NCI-H510A treated with DMSO at 0.1 percent for 48 hours (cell line): ENCODE measurements at regions not wholly inside any gene's neighbourhood (a gene's known extent, or its start where the extent isn't known, plus 50 kb on each side); places are given as distances from the start of the nearest gene placed in this dataset.

Source experiments
- DNase-seq: peaks from one replicate; lab custom pipeline; 2025; lab: John Stamatoyannopoulos, UW

GRCh38 chr3:30114918-30115317, 491.5 kb upstream of the TGFBR2 start:
- DNase-seq = no peak

DNA sequence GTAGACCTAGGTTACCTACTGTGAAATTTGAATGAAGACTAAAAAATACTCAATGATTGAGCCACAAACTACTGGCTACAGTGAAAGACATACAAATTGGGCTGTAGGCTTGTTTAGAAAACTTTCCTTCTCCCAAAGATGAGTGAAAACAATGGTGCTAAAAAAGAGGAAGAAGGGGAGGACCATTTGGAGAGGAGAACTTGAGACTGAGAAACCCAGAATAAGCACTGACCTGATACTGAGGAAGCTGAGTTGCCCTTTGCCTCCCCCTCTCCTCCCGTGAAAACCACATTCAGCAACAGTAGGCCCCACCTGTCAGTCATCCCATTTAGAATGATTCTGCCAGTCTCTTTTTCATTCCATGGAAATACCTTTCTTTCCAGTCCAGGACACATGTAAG, 484.0 kb upstream of the TGFBR2 start:
- DNase-seq = no peak

GRCh38 chr3:30123224-30123623, 483.2 kb upstream of the TGFBR2 start:
- no peak for DNase-seq

DNA sequence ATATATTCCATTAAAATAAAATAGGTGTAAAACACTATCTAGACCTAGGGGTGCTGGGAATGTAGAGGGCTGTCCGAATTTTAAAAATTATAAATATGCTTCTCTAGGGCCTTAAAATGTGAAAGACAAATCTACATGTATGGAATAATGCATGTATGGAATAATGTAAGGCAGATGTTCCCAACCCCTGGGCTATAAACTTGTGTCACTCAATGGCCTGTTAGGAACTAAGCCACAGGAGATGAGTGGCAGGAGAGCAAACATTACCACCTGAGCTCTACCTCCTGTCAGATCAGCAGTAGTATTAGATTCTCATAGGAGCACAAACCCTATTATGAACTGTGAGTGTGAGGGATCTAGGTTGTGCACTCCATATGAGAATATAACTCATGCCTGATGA, 482.6 kb upstream of the TGFBR2 start:
- DNase-seq = peak; percentile 35

DNA sequence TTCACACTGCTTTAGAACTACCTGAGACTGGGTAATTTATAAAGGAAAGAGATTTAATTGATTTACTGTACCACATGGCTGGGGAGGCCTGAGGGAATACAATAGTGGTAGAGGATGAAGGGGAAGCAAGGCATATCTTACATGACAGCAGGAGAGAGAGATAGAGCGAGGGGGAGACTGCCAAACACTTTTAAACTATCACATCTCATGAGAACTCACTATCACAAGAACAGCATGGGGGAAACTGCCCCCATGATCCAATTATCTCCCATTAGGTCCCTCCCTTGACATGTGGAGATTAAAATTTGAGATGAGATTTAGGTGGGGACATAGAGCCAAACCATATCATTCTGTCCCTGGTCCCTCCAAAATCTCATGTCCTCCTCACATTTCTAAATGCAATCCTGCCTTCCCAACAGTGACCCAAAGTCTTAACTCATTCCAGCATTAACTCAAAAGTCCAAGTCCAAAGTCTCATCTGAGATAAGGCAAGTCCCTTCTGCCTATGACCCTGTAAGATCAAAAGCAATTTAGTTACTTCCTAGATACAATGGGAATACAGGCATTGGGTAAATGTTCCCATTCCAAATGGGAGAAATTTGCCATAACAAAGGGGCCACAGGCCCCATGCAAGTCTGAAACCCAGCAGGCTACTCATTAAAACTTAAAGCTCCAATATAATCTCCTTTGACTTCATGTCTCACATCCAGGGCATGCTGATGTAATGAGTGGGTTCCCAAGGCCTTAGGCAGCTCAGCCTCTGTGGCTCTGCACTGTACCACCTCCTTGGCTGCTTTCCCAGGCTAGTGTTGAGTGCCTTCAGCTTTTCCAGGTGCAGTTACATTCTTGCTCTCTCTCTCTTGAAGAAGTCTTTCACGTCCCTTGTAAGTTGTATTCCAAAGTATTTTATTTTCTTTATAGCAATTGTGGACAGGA, 481.7 kb upstream of the TGFBR2 start:
- no peak for DNase-seq

GRCh38 chr3:30129765-30130164, 476.6 kb upstream of the TGFBR2 start:
- no peak for DNase-seq

DNA sequence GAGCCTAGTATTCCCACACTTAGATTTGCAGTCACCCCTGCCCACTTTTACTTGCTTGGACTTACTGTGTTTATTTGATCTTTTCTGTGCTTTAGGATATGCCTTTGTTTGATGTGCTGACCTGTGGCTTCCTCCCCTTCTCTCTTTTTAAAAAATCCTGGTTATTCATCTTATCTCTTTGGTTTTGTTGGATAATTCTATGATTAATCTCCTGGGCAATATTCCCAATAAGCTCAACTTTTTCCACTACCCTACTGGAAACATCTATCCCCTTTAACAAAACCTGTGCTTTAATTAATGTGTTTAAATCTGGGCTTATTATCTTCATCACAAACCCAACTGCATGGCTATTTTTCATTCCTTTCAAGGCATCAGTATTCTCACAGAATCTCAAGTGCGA, 476.0 kb upstream of the TGFBR2 start:
- DNase-seq = no peak

DNA sequence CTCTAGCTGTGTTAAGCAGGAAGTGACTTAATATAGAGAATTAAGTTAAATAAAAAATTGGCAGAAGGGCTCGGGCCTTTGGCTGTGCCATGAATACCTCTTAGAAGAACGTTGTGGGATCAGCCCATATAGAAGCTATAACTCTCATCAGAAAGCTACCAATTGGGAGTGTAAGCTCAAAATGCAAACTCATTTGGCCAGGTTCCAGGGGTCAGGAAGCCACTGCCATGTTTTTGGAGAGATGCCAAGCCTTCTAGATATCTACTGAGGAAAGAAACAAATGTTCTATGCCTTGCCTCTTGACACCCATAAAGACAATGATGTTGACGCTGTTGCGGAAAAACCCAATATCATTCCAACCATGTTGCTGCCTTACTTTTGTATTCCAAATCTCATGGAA, 475.2 kb upstream of the TGFBR2 start:
- DNase-seq = no peak

GRCh38 chr3:30135190-30135589, 471.2 kb upstream of the TGFBR2 start:
- DNase-seq = no peak

GRCh38 chr3:30139283-30139682, 467.1 kb upstream of the TGFBR2 start:
- DNase-seq = no peak

DNA sequence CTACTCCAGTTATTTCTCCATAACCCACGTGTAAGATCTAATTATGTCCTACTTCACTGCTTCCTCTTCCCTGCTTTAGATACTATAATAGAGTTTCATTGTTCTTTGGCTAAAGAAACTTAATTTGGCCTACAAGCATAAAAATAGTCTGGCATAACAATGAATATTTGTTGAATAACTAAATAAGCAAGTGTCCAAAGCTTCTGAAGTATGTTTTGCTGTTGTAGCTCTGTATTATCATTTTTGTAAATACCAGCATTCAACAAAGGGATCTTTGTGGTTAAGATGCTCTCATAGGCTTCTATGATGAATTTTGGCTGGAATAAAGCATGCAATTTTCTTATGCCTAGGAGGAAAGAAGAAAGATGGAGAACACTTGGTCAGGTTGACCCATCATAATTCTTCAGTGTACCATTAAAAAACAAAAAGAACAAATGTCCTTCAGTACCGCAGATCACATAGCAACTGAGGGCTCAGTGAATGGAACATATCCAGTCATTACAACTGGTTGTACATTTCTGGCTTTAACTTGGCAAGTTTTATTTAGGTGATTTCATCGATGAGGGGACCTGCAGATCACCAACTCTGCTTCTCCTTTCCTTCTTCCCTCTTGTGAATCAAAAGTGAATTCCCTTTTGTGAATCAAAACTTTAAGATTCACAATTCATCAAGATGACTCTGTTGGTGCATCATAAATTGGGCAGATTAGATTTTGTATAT, 465.9 kb upstream of the TGFBR2 start:
- no peak for DNase-seq

DNA sequence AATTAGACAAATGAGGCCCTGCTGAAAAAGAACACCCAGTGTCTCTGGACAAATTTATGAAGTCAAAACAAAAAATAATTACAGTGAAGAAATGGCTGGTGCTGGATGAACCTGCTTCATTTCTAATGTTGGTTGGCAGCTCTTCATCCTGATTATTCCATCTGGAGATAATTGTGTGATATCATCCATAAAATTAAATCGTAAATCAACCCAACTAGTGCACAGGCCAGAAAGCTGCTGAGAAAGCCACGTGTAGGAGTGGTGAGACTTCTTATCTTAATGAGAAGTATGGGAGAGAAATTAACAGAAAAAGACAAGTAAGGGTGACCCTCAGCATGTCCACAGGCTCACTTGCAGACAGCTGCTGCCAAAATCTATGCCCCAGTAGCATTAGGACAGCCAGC, 465.2 kb upstream of the TGFBR2 start:
- DNase-seq = no peak

DNA sequence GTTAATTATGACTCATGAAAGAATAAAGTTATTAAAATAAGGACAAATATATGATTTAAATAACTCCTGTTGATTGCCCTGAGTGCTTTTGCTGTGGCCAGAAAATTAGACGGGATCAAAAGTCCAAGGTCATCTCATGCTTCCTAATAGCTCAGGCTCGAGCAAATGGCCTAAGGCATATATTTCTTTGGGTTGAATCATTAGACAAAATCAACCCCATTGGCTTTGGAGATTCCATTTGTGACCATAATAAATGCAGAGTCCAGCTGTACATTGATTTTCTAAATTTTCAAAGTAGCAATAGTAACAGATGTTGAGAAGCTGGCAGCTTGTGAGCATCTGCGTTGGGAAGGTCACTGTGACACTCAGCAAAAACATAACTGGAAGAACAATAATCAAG, 464.5 kb upstream of the TGFBR2 start:
- DNase-seq = no peak

- DNase-seq = no peak
These were observed 463.5 kb upstream of the TGFBR2 start for GRCh38 chr3:30142946-30143345.

GRCh38 chr3:30145281-30145680, 461.1 kb upstream of the TGFBR2 start:
- DNase-seq = no peak

GRCh38 chr3:30146978-30147377, 459.4 kb upstream of the TGFBR2 start:
- no peak for DNase-seq

- DNase-seq = no peak
These were observed 451.5 kb upstream of the TGFBR2 start for GRCh38 chr3:30154853-30155252.

GRCh38 chr3:30155755-30156154, 450.6 kb upstream of the TGFBR2 start:
- no peak for DNase-seq

GRCh38 chr3:30156586-30157498, 449.6 kb upstream of the TGFBR2 start:
- DNase-seq = no peak

- no peak for DNase-seq
These were observed 445.0 kb upstream of the TGFBR2 start for GRCh38 chr3:30161375-30161774.

DNA sequence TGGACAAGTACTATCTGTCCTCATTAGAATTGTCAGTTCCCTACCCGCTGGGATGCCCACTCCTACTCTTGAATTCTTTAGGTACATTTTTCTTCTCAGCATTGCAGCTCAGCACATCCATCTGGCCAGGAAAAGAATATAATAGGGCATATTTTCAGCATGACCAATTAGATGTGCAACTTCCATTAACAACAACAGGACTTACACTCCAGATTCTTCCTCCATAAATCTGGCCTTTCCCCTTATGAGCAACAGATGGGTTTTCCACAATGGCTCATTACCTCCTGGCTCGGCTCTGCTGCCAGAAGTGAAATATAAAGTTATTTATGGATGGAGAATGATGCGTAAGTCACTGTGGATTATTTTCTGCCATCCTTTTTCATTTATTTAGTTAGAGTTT, 443.8 kb upstream of the TGFBR2 start:
- no peak for DNase-seq

GRCh38 chr3:30166535-30166934, 439.9 kb upstream of the TGFBR2 start:
- DNase-seq = no peak
